T-helper 1 cell treated with Interleukin-12 subunit alpha and Interleukin-12 subunit beta and Interleukin-4 antibody, amounts not matched to agents 30 ng/mL and 1 ng/mL, for 36 hours (primary cell): ENCODE measurements at regions not wholly inside any gene's neighbourhood (a gene's known extent, or its start where the extent isn't known, plus 50 kb on each side); places are given as distances from the start of the nearest gene placed in this dataset.
"Not testable (repeated sequence)": the region's sequence is repeated elsewhere in the genome, so short reads cannot be mapped to it uniquely, and the experiment has no call there.

Experiments
- intact Hi-C: fragments of 100-400 bp; cut with micrococcal nuclease; formaldehyde crosslinking; loops from one replicate; pipeline ENCODE4 v1.15.1; 2024

- intact Hi-C loops = no loop called here
These were observed 470.6 kb downstream of the PRDM9 start for GRCh38 chr5:23977997-23978396.

- intact Hi-C loops = no loop called here
These were observed 484.0 kb downstream of the PRDM9 start for GRCh38 chr5:23991406-23991805.

- intact Hi-C loops = no loop called here
These were observed 487.4 kb downstream of the PRDM9 start for GRCh38 chr5:23994581-23995370.

- intact Hi-C loops = no loop called here
These were observed 489.1 kb downstream of the PRDM9 start for GRCh38 chr5:23996525-23996924.

- intact Hi-C loops = no loop called here
These were observed 498.0 kb downstream of the PRDM9 start for GRCh38 chr5:24005384-24005783.

- intact Hi-C loops = not testable (repeated sequence)
These were observed 510.3 kb downstream of the PRDM9 start for GRCh38 chr5:24017710-24018109.

GRCh38 chr5:24026288-24026687 is 518.9 kb downstream of the PRDM9 start:
- intact Hi-C loops = no loop called here

GRCh38 chr5:24042688-24043087 is 535.3 kb downstream of the PRDM9 start:
- intact Hi-C loops = no loop called here

GRCh38 chr5:24045046-24045445 is 537.6 kb downstream of the PRDM9 start:
- intact Hi-C loops = no loop called here

GRCh38 chr5:24053737-24054136 is 546.3 kb downstream of the PRDM9 start:
- intact Hi-C loops = no loop called here

- intact Hi-C loops = no loop called here
These were observed 551.6 kb downstream of the PRDM9 start for GRCh38 chr5:24059006-24059405.

- intact Hi-C loops = no loop called here
These were observed 552.3 kb downstream of the PRDM9 start for GRCh38 chr5:24059716-24060115.

- intact Hi-C loops = no loop called here
These were observed 558.4 kb downstream of the PRDM9 start for GRCh38 chr5:24065779-24066178.

GRCh38 chr5:24067208-24067607 is 559.8 kb downstream of the PRDM9 start:
- intact Hi-C loops = no loop called here

- intact Hi-C loops = no loop called here
These were observed 561.1 kb downstream of the PRDM9 start for GRCh38 chr5:24068524-24068923.

GRCh38 chr5:24073107-24073506 is 565.7 kb downstream of the PRDM9 start:
- intact Hi-C loops = no loop called here

GRCh38 chr5:24080046-24080445 is 564.7 kb downstream of the CDH10 start:
- intact Hi-C loops = no loop called here

- intact Hi-C loops = no loop called here
These were observed 550.6 kb downstream of the CDH10 start for GRCh38 chr5:24094081-24094679.

GRCh38 chr5:24102010-24102409 is 542.8 kb downstream of the CDH10 start:
- intact Hi-C loops = no loop called here

GRCh38 chr5:24103451-24104023 is 541.2 kb downstream of the CDH10 start:
- intact Hi-C loops = no loop called here

- intact Hi-C loops = loop anchor here (1.0 kb wide), 1 partner anchor 289 kb away; no protein-coding TSS in a partner anchor
These were observed 534.7 kb downstream of the CDH10 start for GRCh38 chr5:24110004-24110615.

- intact Hi-C loops = no loop called here
These were observed 532.4 kb downstream of the CDH10 start for GRCh38 chr5:24112420-24112819.
